Muscle of leg (tissue), 3 donors: ENCODE measurements at regions not wholly inside any gene's neighbourhood (a gene's known extent, or its start where the extent isn't known, plus 50 kb on each side); places are given as distances from the start of the nearest gene placed in this dataset.
A peak's percentile ranks its signal among the peaks of the same experiment; 100 is the strongest.

Experiments
- DNase-seq: peaks from one replicate; pipeline ENCODE4 v3.0.0; 2013
- H3K27ac ChIP-seq: one replicate; pipeline ENCODE4 v1.5.1; 2013; ENCODE audit warnings: mild to moderate bottlenecking, low read length, control low read depth
- H3K27me3 ChIP-seq: one replicate; pipeline ENCODE4 v1.6.1; 2013; ENCODE audit warnings: low read length; ENCODE audit not compliant: control insufficient read depth, insufficient read depth
- H3K36me3 ChIP-seq: one replicate; pipeline ENCODE4 v1.6.1; 2013; ENCODE audit warnings: low read length; ENCODE audit not compliant: control insufficient read depth, insufficient read depth
- H3K4me1 ChIP-seq: one replicate; pipeline ENCODE4 v1.6.1; 2013; ENCODE audit warnings: low read length; ENCODE audit not compliant: control insufficient read depth, insufficient read depth
- H3K4me3 ChIP-seq: one replicate; pipeline ENCODE4 v1.5.1; 2013; ENCODE audit warnings: low read length, control low read depth
- H3K9me3 ChIP-seq: replicated peaks from 2 replicates; pipeline ENCODE4 v1.6.1; 2013; ENCODE audit warnings: low read depth, low read length; ENCODE audit not compliant: control insufficient read depth
- WGBS: methylation state at CpG from one replicate; pipeline ENCODE4 v1.1.5; 2013; ENCODE audit warnings: missing lambda C conversion rate; ENCODE audit not compliant: insufficient coverage; 5-methylcytosine and 5-hydroxymethylcytosine counted together

DNA sequence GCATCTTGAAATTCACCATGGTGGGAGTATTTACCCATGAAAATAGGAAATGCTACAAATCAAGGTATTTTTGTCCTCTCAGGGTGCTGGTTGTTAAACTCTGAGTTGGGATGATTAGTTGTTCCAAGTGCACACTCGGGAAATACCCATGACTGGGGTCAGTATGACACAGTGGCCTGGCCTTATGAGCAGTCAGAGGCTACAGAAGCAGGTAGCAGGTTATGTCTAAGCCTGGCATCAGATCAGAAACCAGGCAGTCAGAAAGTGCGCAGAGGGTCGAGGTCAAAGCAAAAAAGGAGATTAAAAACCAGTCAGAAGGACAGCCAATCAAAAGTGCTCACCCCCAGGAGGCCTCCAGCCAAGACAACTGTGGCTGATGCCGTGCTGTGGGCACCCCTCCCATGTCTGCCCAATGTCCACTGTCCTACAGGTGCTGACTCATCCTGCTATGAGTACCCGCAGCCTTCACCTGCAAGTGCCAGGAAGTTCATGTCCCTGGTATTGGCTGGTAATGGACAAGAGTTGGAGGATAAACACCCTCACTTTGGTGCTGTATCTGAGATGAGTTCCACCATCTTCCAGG lies 117.4 kb upstream of the SLC24A3 start:
- no peaks in the 10 kb centered on the region for H3K27me3 ChIP-seq
- DNase-seq: no peak
- no peaks in the 10 kb centered on the region for H3K9me3 ChIP-seq
- no peak overlapping the region for H3K4me3 ChIP-seq
- H3K4me1 ChIP-seq: peaks cover 5% of the 10 kb centered on the region
- H3K36me3 ChIP-seq: no peaks in the 10 kb centered on the region
- 75% methylated on average over 4 of the region's 5 CpGs for WGBS
- no peak overlapping the region for H3K27ac ChIP-seq

DNA sequence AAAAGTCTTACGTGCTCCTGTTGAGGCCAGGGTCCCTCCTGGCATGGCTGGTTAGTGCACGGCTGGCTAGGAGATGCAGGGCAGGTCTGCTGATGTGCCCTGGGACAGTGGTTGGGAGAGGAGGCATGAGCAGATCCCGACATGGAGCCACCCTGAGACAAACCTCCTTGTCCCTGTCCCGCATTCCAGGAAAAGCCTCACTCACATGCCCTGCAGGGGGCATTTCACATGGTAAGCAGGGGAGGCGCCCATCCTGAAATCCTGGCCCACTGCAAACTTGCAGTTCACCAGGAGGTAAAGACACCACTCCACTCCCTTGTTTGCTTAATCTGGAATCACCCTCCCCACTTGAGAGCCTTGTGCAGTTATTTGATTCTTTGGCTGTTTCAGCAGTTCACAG lies 116.7 kb upstream of the SLC24A3 start:
- H3K27me3 ChIP-seq: no peaks in the 10 kb centered on the region
- no peak overlapping the region for H3K4me3 ChIP-seq
- DNase-seq: no peak
- H3K9me3 ChIP-seq: no peaks in the 10 kb centered on the region
- H3K27ac ChIP-seq: no peak overlapping the region
- peaks cover 5% of the 10 kb centered on the region for H3K4me1 ChIP-seq
- 81% methylated on average over 3 of the region's 5 CpGs for WGBS
- no peaks in the 10 kb centered on the region for H3K36me3 ChIP-seq

DNA sequence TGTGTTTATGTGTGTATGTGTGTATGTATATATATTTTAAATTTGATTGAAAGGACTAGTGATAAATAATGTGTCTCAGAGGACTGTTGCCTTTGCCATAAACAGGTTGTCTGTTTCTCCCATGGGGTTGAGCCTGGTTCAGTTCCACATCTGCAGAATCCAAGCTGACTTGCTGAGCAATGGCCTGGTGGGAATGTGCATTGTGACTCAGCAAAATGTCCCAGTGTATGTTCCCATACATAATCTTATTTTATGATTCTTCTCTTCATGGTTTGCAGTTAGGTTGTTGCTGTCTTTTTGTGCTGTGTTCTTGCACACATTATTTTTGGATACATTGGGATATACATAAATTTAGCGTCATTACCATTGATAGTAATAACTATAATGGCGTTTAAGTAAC lies 115.6 kb upstream of the SLC24A3 start:
- DNase-seq: no peak
- Histone ChIP-seq H3K27ac (no peak overlapping the region), H3K27me3 (no peaks in the 10 kb centered on the region), H3K4me1 (peaks cover 5% of the 10 kb centered on the region), H3K9me3 (no peaks in the 10 kb centered on the region), H3K36me3 (no peaks in the 10 kb centered on the region), H3K4me3 (no peak overlapping the region)
- no CpG with 5 or more reads among the region's 2 CpGs for WGBS

DNA sequence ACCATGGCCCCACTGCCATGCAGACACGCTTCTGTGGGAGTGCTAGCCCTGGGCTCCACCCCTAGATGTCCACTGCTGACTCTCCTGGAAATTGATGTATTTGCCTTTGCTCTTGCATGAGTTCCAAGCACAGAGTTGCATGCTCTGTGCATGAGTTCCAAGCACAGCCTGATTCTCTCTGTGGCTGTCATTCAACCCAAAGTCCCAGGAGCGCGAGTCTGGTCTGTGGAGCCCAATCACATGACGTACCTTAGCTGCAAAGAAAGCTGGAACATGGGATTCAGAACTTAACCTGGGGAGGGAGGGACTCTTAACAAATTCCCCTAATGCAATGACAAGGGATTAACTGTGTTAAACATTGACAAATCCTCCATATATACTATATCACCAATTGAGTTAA lies 114.3 kb upstream of the SLC24A3 start:
- H3K4me3 ChIP-seq: no peak overlapping the region
- 67% methylated on average over 1 of the region's 4 CpGs for WGBS
- no peaks in the 10 kb centered on the region for H3K27me3 ChIP-seq
- no peak for DNase-seq
- H3K4me1 ChIP-seq: peaks cover 5% of the 10 kb centered on the region
- H3K9me3 ChIP-seq: no peaks in the 10 kb centered on the region
- no peak overlapping the region for H3K27ac ChIP-seq
- H3K36me3 ChIP-seq: no peaks in the 10 kb centered on the region

DNA sequence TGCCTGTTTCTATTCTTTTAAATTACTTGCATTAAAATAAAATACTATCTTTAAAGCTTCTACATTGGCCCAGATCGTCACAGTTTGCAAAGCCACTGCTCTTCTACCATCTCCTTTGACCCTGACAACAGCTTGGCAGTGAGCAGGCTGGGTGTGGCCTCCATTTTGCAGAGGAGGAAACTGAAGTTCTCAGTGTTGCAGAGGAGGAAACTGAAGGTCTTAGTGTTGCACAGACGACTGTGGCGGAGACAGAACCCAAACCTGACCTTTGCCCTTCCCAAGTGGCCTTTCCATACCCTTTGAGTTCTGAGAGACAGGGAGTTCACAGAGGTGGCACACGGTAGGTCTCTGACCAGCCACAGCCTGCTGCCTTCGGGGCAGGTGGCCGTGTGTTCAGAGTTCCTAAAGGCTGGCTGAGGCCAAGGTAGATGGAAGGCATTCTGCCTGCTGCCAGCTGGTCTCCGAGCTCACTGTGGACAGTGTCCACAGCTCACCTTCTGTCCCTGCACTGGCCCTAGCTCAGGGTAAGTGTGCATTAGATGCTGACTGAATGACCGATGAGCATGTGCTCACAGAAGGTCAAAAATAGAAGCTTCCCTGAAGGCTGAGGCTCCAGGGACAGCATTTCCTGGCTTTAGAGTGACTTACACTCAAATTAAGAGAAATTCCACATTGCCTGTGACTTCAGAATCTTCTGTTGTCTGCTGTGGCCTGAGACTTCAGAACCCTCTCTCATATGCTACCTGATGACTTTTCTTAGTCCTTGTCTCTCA lies 113.5 kb upstream of the SLC24A3 start:
- Histone ChIP-seq H3K4me3 (no peak overlapping the region), H3K27ac (no peak overlapping the region), H3K36me3 (no peaks in the 10 kb centered on the region), H3K9me3 (no peaks in the 10 kb centered on the region), H3K27me3 (no peaks in the 10 kb centered on the region), H3K4me1 (peaks cover 5% of the 10 kb centered on the region)
- WGBS: 73% methylated on average over 6 of the region's 8 CpGs
- peak; percentile 29 for DNase-seq

DNA sequence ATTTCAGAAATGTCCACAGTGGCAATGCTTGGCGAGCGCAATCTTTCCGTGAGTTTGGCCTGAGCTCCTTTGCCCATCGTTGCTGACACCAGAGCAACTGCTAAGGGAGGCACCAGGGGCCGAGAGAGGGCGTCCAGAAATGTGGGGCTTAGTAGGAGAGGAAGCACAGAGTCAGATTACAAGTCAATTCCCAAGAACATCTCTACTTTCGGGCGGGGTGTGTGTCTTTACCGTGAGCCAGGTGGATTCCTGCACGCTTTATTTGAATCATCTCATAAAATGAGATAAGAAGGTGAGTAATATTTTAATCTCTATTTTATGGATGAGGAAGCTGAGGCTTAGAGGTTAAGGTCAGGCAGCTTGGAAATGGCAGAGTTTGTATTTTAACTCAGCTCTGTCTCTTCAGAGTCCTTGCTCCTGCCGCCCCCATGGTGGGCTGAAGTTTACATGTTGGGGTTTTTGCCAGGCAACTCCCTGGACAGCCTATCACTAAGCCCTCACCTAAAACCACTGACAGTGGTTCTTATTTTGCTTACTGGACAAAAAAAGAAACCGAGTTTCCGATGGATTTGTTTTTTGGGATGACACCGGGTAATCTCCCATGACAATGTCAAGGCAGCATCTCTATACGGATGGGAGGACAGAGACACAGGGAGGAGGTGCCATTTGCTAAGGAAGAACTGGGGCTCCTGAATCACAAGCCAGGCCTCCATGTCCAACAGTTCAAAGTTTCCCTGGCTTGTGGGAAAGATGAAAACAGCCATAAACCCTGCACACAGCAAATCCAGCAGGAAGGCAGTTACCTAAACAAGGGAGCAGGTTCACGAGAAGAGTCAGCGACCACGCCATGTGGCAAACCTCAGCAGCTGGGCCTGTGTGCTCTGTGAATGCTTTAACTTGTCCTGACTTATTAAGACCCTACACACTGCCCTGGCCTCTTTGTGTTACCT lies 112.6 kb upstream of the SLC24A3 start:
- H3K4me3 ChIP-seq: no peak overlapping the region
- H3K4me1 ChIP-seq: peaks cover 5% of the 10 kb centered on the region

DNA sequence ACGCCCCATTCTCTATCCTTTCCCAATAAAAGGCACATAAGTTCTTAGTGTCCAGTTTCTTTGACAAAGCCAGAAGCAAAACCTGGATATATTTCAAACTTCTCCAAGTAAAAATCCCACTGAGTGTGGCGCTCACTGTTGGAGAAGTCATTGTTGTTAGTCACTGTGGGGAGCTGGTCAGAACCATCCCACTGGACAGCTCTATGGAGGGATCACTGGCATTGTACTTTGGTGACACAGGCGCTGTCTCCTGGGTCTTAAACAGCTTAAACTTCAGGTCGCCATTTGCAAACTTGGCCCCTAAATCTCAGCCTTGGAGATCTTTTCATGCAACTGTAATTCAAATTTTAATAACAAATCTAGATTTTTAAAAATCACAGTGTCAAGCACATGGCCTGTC lies 111.5 kb upstream of the SLC24A3 start:
- no peak overlapping the region for H3K27ac ChIP-seq
- peaks cover 5% of the 10 kb centered on the region for H3K4me1 ChIP-seq
- DNase-seq: no peak
- no peaks in the 10 kb centered on the region for H3K36me3 ChIP-seq
- no peaks in the 10 kb centered on the region for H3K9me3 ChIP-seq
- no peak overlapping the region for H3K4me3 ChIP-seq
- 80% methylated on average over 1 of the region's 4 CpGs for WGBS
- no peaks in the 10 kb centered on the region for H3K27me3 ChIP-seq

More for the DNA sequence above, 112.6 kb upstream of the SLC24A3 start:
- WGBS: 80% methylated on average over 10 of the region's 18 CpGs
- Histone ChIP-seq H3K36me3 (no peaks in the 10 kb centered on the region), H3K9me3 (no peaks in the 10 kb centered on the region), H3K27ac (no peak overlapping the region), H3K27me3 (no peaks in the 10 kb centered on the region)
- no peak for DNase-seq

DNA sequence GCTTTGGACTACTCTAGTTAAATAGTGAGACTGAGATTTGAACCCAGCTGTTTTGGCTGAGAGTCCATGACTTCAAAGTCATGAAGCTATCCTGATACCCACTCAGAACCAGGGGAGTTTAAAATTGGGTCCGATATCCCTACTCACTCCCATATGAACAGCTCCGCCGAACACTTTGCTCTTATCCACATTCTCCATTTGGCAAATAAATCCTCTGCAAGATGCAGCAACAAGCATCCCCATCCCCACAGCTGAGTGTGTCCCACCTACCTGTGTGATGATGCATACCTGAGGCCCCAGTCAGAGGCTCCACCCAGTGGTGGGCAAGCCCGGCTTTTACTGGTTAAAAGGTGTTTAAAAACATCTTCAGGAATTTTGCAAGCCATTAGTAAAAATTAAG lies 108.3 kb upstream of the SLC24A3 start:
- H3K27me3 ChIP-seq: peaks cover 2% of the 10 kb centered on the region
- no peak overlapping the region for H3K4me3 ChIP-seq
- WGBS: 100% methylated on average over 3 of the region's 4 CpGs

DNA sequence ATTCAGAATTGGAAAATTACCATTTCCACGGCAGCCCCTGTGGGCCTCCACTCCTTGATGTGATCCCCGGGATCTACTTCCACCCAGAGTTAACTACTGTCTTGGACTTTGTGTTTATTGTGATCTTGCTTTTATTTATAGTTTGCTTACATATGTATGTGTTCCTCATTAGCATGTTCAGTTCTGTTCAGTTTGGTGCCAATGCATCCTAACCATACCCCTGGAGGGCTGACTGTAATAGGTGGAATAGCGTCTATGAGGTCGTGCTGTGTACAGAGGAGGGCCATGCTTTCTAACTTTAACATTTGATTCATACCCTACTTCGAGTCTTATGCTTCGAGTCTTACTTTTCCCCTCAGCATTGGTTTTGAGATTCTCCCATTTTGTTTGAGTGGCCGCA lies 104.3 kb upstream of the SLC24A3 start:
- DNase-seq: no peak
- no peak overlapping the region for H3K27ac ChIP-seq
- no CpG with 5 or more reads among the region's 7 CpGs for WGBS
- H3K9me3 ChIP-seq: no peaks in the 10 kb centered on the region
- peaks cover 6% of the 10 kb centered on the region for H3K4me1 ChIP-seq
- H3K27me3 ChIP-seq: peaks cover 2% of the 10 kb centered on the region
- H3K36me3 ChIP-seq: no peaks in the 10 kb centered on the region
- H3K4me3 ChIP-seq: no peak overlapping the region

More for the DNA sequence above, 108.3 kb upstream of the SLC24A3 start:
- Histone ChIP-seq H3K9me3 (no peaks in the 10 kb centered on the region), H3K36me3 (no peaks in the 10 kb centered on the region), H3K4me1 (no peaks in the 10 kb centered on the region), H3K27ac (no peak overlapping the region)
- DNase-seq: no peak

DNA sequence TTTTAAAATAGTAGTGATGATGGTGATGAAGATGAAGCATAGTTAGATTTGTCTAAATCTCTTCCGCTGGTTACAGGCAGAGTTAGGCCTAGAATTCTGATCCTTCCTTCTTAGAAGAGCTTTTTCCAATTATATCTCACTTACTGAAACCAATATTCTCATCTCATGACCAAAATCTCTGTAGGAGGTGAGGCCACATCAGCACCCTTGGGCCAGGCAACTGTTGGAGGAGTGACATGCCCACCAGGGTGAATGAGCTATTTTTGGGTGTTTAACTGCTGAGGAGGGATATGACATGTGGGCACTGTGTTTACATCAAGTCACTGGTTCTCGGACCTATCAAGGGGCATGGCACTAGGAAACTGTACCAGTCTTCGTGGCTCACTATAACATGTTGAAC lies 102.2 kb upstream of the SLC24A3 start:
- WGBS: no CpG with 5 or more reads among the region's 3 CpGs
- Histone ChIP-seq H3K27me3 (peaks cover 2% of the 10 kb centered on the region), H3K9me3 (no peaks in the 10 kb centered on the region), H3K4me1 (peaks cover 6% of the 10 kb centered on the region), H3K4me3 (no peak overlapping the region), H3K36me3 (no peaks in the 10 kb centered on the region), H3K27ac (no peak overlapping the region)
- no peak for DNase-seq
